GM18520 (cell line): ENCODE measurements at regions not wholly inside any gene's neighbourhood (a gene's known extent, or its start where the extent isn't known, plus 50 kb on each side); places are given as distances from the start of the nearest gene placed in this dataset.
"Not testable (repeated sequence)": the region's sequence is repeated elsewhere in the genome, so short reads cannot be mapped to it uniquely, and the experiment has no call there.

Experiments
- ATAC-seq: cut with Tn5 transposase; IDR thresholded peaks from one replicate; pipeline ENCODE4 v1.9.1; 2021; ENCODE audit not compliant: unreplicated experiment

- ATAC-seq, result no peak
Observed at GRCh38 chr18:11388755-11389680, 220.4 kb upstream of the SLC35G4 start.

GRCh38 chr18:11387880-11388279, 221.5 kb upstream of the SLC35G4 start:
- no peak for ATAC-seq

DNA sequence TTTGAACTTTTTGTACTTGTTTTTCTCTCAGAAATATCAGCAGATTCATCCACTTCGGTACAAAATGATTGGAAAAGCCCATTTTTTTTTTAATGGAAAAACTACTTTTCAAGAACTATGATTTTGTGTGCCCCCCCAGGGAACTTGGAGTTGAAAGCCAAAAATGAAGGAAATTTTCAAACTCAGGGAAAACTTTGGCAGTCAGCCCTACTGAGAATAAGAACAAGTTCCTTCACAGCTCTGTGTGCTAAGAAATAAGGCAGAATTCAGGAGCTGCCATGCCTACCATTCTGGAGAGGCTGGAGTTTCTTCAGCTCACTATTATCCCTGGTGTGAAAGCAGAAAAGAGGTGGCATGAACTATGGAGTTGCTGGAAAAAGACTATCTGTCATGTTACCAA, 226.0 kb upstream of the SLC35G4 start:
- no peak for ATAC-seq

DNA sequence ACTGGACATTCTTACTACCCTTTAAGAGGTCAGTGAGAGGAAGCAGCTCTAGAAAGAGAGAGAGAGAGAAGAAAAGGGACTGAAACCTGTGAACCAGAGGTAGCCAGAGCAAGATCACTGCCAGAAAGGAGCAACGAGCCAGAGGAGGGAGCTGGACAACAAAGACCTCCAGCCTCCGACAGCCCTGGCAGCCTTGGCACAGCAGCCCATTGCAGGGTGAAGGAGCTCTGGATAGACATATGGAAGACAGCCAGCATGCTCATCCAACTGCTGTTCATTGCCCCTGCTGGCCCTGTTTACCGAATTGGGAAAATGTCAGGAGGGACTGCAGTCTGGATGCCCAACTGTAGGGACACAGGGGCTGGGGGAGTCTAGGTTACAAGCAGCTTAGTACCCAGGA, 228.4 kb upstream of the SLC35G4 start:
- no peak for ATAC-seq

DNA sequence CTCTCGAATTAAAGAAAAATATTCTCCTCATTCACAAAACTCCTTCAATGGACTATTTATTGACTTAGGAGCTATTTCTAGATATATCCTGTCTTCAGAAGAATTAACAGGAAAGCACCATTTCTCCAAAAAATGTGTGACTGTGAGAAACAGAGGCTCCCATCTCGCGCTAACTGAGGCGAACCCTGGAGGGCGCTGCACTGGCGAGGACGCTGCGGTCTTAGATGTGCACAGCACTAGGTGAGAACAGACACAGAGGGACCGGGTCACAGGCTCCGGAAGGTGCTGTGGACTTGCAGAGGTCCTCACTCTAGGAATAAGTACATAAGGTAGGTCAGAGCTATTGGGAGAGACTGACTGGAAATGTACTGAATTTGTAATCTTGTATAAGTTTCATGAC, 229.7 kb upstream of the SLC35G4 start:
- no peak for ATAC-seq

GRCh38 chr18:11377766-11378540, 228.6 kb upstream of the PIEZO2 start:
- ATAC-seq, result no peak

DNA sequence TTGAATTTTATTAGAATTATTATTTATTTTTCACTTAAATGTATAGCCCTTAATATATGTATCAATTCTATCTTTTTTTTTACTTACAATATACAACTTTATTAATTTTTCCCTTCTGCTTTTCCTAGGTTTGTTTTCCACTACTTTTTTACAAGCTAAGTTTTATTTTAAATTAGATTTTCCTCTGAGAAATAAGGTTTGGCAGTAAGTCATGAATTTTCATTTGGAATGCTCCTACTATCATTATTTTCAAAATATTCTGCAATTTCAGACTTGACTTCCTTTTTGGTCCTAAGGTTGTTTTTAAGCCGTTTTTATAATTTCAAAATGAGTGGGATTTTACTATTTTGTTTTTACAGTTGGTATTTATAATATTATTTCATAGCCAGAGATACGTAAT, 222.8 kb upstream of the PIEZO2 start:
- no peak for ATAC-seq

- no peak for ATAC-seq
Observed at GRCh38 chr18:11369556-11369955, 220.2 kb upstream of the PIEZO2 start.

DNA sequence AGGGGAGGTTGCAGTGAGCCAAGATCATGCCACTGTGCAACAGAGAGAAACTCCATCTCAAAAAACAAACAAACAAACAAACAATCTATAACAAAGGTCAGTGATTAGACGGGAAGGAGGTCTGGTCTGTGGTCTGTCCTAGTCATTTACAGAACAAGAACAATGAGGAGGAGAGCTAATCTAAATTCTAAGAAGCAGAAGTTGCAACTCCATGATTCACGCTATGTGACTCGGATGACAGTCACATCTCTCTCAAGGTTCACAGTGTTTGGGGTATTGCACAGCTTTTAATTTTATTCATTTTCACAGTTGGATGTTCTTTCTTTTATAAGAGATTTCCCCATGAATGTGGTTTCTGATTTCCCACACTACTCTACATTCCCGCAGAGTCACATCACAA, 218.7 kb upstream of the PIEZO2 start:
- ATAC-seq, result no peak

GRCh38 chr18:11367351-11367750, 218.0 kb upstream of the PIEZO2 start:
- no peak for ATAC-seq

GRCh38 chr18:11366410-11366809, 217.0 kb upstream of the PIEZO2 start:
- ATAC-seq, result no peak

DNA sequence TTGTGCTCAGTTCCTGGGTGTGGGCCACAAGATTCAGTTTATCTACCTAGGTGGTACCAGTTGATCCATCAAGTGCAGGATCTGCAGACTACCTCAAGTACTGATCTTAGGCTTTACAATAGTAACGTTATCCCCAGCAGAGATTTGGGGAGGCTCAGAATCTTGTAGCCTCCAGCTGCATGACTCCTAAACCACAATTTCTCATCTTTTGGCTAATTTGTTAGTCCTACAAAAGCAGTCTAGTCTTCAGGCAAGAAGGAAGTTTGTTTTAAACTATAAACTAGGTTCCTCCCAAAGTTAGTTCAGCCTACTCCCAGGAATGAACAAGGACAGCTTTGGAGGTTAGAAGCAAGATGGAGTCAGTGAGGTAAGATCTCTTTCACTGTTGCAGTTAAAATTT, 213.5 kb upstream of the PIEZO2 start:
- ATAC-seq, result no peak

GRCh38 chr18:11361862-11362261, 212.5 kb upstream of the PIEZO2 start:
- not testable (repeated sequence) for ATAC-seq

GRCh38 chr18:11357678-11358077, 208.3 kb upstream of the PIEZO2 start:
- no peak for ATAC-seq

DNA sequence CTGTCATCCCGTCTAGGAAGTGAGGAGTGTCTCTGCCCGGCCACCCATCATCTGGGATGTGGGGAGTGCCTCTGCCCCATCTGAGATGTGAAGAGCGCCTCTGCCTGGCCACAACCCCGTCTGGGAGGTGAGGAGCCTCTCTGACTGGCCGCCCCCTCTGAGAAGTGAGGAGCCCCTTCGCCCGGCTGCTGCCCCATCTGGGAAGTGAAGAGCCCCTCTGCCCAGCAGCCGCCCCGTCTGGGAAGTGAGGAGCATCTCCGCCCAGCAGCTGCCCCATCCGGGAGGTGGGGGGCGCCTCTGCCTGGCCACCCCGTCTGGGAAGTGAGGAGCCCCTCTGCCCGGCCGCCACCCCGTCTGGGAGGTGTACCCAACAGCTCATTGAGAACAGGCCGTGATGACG, 195.2 kb upstream of the PIEZO2 start:
- ATAC-seq, result not testable (repeated sequence)

GRCh38 chr18:11343096-11343495, 193.7 kb upstream of the PIEZO2 start:
- no peak for ATAC-seq

- ATAC-seq, result not testable (repeated sequence)
Observed at GRCh38 chr18:11342115-11342514, 192.7 kb upstream of the PIEZO2 start.

- ATAC-seq, result no peak
Observed at GRCh38 chr18:11339188-11339775, 189.9 kb upstream of the PIEZO2 start.

DNA sequence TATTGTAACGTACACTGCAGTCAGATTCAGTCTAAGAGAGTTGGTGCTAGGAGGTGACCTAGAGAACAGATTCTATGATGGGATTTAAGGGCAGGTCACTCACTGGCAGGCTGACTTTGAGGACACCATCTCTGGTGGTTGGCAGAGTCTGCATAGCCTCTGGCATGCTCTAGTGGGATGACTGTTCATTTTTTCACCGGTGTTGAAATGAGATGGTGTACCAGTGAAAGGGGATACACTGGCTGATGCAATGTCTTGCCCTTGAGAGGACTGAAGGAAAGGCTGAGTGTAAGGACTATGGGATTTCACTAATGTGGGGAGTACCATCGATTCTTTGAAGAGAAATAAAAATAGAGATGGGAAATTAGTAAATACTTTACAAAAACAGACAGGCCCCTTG, 186.9 kb upstream of the PIEZO2 start:
- ATAC-seq, result no peak

- ATAC-seq, result no peak
Observed at GRCh38 chr18:11327391-11328009, 178.1 kb upstream of the PIEZO2 start.
